Sigmoid colon (tissue), 4 donors: ENCODE measurements at regions not wholly inside any gene's neighbourhood (a gene's known extent, or its start where the extent isn't known, plus 50 kb on each side); places are given as distances from the start of the nearest gene placed in this dataset.

Experiments used
- EP300 ChIP-seq, 4 donors: sonication (generic); formaldehyde crosslinking; IDR thresholded peaks; one replicate each; pipeline ENCODE4 v1.6.1; 2017; ENCODE audit warnings: antibody characterized with exemption in 4 of 4
- POLR2A ChIP-seq, 2 donors: fragments of 450-650 bp; IDR thresholded peaks; one replicate each; pipeline ENCODE4 v1.6.1; 2016; ENCODE audit warnings: antibody characterized with exemption in 2 of 2, mild to moderate bottlenecking in 2 of 2, moderate library complexity in 2 of 2
- POLR2AphosphoS5 ChIP-seq, 4 donors: sonication (generic); formaldehyde crosslinking; IDR thresholded peaks; one replicate each; pipeline ENCODE4 v1.6.1; 2017; ENCODE audit warnings: antibody characterized with exemption in 4 of 4
- TF ChIP-seq, protein P1 (sequence below), 4 experiments: fragments of 450-650 bp in 3 of 4; fragments of 200-600 bp in 1 of 4; IDR thresholded peaks; one replicate each; pipeline ENCODE4 v1.5.1; 2016 to 2019; ENCODE audit warnings: antibody characterized with exemption in 4 of 4, mild to moderate bottlenecking in 3 of 4, moderate library complexity in 2 of 4

DNA sequence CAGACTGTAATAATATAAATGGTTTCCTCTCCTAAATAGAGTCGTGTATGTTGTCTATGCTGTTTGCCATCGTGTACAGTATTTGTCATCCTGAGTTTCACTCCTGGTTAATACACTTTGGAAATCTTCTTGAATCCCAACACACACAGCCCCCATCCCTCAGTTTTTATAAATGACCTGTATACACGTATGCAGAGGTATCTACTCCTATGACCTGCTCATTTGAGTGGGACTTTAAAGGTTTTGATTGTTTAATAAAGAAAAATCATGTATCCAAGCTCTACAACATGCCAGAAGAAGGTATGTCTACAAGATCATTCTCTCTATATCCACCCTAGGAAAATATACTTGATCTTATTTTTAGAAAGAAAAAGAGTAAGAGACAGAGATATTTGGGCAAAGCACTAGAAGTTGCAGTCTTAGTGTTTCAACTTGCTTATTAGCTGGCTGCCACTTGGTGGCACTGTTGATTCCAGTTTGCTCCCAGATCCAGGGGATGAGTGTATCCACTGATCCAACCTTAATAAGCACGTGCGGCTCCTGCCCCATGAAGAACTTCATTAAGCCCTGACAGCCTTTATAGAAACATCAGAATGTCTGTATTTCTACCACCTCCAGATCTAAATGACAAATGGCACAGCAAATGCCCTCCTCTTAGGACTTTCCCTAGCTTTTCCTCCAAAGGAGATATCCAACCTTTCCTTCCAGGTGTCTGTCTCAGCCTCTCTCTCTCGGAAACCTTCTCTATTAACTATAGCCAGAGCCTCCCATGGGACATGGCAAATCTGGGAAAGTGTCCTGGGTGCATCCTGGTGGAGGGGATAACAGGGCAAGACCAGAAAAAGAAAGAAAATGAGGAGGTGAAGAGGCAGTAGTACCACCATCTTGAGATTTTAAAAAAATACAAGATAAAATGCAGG lies 181.6 kb upstream of the NEBL start:
- TF ChIP-seq, protein P1, sequence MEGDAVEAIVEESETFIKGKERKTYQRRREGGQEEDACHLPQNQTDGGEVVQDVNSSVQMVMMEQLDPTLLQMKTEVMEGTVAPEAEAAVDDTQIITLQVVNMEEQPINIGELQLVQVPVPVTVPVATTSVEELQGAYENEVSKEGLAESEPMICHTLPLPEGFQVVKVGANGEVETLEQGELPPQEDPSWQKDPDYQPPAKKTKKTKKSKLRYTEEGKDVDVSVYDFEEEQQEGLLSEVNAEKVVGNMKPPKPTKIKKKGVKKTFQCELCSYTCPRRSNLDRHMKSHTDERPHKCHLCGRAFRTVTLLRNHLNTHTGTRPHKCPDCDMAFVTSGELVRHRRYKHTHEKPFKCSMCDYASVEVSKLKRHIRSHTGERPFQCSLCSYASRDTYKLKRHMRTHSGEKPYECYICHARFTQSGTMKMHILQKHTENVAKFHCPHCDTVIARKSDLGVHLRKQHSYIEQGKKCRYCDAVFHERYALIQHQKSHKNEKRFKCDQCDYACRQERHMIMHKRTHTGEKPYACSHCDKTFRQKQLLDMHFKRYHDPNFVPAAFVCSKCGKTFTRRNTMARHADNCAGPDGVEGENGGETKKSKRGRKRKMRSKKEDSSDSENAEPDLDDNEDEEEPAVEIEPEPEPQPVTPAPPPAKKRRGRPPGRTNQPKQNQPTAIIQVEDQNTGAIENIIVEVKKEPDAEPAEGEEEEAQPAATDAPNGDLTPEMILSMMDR (IDR thresholded peaks at IDR 0.05), result peak in 3 of 4 experiments; percentile 35 to 63 (median 36)
- TF ChIP-seq POLR2AphosphoS5 (IDR thresholded peaks at IDR 0.05) (no peak), POLR2A (IDR thresholded peaks at IDR 0.05) (no peak), EP300 (IDR thresholded peaks at IDR 0.05) (no peak)
